SK-N-SH treated with all-trans-retinoic acid at 6 μM for 48 hours (cell line): ENCODE measurements at regions not wholly inside any gene's neighbourhood (a gene's known extent, or its start where the extent isn't known, plus 50 kb on each side); places are given as distances from the start of the nearest gene placed in this dataset.

ENCODE experiments used
- ARNTL ChIP-seq: fragments of 450-650 bp; formaldehyde crosslinking; IDR thresholded peaks from 2 replicates; pipeline ENCODE4 v1.5.0; 2020; ENCODE audit warnings: low read depth, mild to moderate bottlenecking, moderate library complexity, borderline replicate concordance
- ESRRG ChIP-seq: fragments of 250-450 bp; sonication (Bioruptor Pico); IDR thresholded peaks from 2 replicates; pipeline ENCODE4 v1.6.1; 2021; ENCODE audit warnings: mild to moderate bottlenecking
- PATZ1 ChIP-seq: fragments of 250-450 bp; sonication (Bioruptor Pico); IDR thresholded peaks from 2 replicates; pipeline ENCODE4 v1.8.0; 2020; ENCODE audit warnings: mild to moderate bottlenecking, moderate library complexity, borderline replicate concordance
- ZFP30 ChIP-seq: fragments of 450-650 bp; formaldehyde crosslinking; IDR thresholded peaks from 2 replicates; pipeline ENCODE4 v1.5.0; 2022; ENCODE audit warnings: mild to moderate bottlenecking, moderate library complexity

GRCh38 chr10:108208732-108209131, 1044.2 kb upstream of the SORCS1 start:
- TF ChIP-seq ZFP30 (CRISPR knock-in tag): no peak
- no peak for TF ChIP-seq ESRRG (CRISPR knock-in tag)
- no peak for TF ChIP-seq ARNTL (CRISPR knock-in tag)
- TF ChIP-seq PATZ1: no peak
